GM18511 (cell line): ENCODE measurements at regions not wholly inside any gene's neighbourhood (a gene's known extent, or its start where the extent isn't known, plus 50 kb on each side); places are given as distances from the start of the nearest gene placed in this dataset.
A peak's percentile ranks its signal among the peaks of the same experiment; 100 is the strongest.
"Not testable (repeated sequence)": the region's sequence is repeated elsewhere in the genome, so short reads cannot be mapped to it uniquely, and the experiment has no call there.

Source experiments
- ATAC-seq: cut with Tn5 transposase; IDR thresholded peaks from one replicate; pipeline ENCODE4 v1.9.1; 2021; ENCODE audit warnings: mild to moderate bottlenecking, moderate library complexity; ENCODE audit not compliant: unreplicated experiment

GRCh38 chr11:129695571-129696308 lies 119.9 kb upstream of the TMEM45B start:
- peak; percentile 87 for ATAC-seq

- ATAC-seq = no peak
These were observed 119.2 kb upstream of the TMEM45B start for GRCh38 chr11:129696309-129696989.

- no peak for ATAC-seq
These were observed 117.4 kb upstream of the TMEM45B start for GRCh38 chr11:129698212-129698611.

DNA sequence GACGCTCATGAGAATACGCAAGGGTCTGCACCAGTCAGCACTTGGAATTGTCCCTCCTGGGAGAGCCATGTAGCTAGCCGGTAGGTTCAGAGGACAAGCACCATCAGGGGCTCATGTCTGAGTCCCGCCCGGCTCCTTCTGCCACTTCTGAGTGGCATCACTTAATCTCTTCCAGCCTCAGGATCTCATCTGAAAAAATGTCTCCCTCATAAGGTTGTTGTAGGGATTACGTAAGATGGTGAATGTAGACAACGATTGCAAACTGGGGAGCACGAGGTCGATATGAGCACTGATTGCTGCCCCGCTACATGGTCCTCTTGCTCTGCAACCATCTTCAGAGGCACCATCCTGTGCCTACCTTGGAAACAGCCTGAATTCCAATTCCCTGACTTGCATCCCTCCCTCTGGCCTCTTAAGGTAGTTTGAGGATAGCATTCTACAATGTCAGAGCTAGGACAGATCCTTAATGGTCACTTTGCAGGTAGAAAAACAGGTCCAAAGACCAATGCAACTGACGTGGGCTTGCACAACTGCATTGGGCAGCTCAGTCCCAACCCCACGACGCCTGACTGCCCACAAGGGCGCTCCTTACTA lies 115.8 kb upstream of the TMEM45B start:
- no peak for ATAC-seq

DNA sequence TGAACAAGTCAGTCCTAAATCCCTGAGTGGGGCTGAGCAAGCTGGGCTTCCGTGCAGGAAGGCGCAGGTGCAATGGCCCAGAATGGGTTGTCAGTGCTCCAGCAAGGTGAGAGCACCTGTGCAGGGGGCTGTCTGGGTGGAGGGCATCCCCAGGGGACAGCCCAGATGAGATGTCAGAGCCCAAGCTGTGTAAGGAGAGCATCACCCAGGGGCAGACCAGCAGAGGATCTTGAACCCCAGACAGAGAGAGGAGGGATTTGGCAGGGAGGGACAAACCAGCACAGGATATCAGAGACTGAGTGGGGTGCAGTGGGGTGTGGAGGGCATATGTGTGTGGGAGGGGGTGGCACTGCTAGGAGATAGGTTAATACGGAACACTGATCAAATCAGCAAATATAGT lies 114.9 kb upstream of the TMEM45B start:
- no peak for ATAC-seq

DNA sequence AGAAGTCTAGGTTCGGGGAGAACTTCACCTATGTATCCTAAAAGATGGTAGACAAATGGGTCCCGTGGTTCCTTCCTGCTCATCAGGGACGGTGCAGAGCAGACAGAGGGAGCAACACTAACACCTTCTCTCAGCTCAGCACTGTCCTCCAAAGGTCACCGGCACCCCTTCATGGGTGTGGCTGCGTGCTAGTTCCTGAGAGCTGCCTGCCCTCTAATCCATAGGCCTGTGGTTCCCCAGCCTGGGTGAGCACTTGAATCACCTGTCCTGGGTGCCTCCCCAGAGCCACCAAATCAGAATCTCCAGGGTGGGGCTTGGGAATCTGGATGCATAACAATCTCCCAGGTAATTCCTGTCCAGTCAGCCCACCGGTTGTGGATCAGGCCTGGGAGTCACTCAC lies 113.9 kb upstream of the TMEM45B start:
- ATAC-seq = no peak

- no peak for ATAC-seq
These were observed 112.9 kb upstream of the TMEM45B start for GRCh38 chr11:129702410-129703398.

DNA sequence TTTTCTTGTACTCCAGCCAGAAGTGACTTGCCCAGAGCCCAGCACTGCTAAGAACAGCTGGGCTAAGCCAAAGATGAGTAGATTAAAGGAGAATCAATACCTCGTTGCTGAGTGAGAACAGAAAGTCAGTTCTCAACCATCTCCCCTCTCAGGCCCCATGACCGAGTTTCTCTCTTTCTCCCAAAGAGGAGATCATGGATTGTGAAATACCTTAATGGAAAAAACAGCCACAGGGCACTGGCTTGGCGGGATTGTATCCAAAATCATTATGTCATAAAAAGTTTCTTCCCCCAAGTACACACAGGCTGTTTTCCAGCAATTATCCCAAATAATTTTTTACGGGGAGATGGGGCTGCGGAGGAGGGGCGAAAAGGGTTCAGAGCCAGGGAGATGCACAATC lies 111.8 kb upstream of the TMEM45B start:
- no peak for ATAC-seq

GRCh38 chr11:129704831-129705230 lies 110.8 kb upstream of the TMEM45B start:
- ATAC-seq = no peak

GRCh38 chr11:129705341-129705740 lies 110.3 kb upstream of the TMEM45B start:
- no peak for ATAC-seq

- ATAC-seq = no peak
These were observed 109.7 kb upstream of the TMEM45B start for GRCh38 chr11:129705933-129706332.

GRCh38 chr11:129709801-129710398 lies 105.7 kb upstream of the TMEM45B start:
- no peak for ATAC-seq

DNA sequence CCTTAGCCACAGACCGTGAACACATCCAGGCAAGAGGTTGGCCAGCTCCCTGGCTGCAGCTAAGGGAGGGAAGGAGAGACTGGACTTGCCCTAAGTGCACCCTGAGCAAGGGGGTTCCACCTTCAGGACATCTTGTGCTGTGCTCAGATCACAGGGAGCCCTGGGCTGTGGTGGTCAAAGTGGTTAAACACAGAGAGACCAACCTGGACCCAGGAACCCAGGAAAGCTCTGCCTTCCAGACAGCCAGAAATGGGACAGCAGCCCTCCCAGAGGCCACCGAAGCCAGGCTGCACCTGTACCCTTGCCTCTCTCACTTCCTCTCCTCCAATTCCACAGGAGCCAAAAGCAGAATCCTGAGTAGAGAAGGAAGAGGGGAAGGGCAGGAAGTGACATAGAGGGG lies 105.2 kb upstream of the TMEM45B start:
- no peak for ATAC-seq

DNA sequence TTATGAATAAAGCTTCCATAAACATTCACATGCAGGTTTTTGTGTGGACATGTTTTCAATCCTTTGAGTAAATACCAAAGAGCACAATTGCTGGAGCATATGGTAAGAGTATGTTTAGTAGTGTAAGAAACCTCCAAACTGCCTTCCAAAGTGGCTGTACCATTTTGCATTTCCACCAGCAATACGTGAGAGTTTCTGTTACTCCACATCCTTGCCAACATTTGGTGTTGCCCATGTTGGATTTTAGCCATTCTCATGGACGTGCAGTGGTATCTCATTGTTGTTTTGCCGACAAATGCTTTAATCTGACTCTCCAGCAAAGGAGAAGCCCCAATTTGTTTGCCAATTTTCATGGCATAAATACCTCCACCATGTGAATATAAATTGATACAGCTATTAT lies 103.9 kb upstream of the TMEM45B start:
- no peak for ATAC-seq

DNA sequence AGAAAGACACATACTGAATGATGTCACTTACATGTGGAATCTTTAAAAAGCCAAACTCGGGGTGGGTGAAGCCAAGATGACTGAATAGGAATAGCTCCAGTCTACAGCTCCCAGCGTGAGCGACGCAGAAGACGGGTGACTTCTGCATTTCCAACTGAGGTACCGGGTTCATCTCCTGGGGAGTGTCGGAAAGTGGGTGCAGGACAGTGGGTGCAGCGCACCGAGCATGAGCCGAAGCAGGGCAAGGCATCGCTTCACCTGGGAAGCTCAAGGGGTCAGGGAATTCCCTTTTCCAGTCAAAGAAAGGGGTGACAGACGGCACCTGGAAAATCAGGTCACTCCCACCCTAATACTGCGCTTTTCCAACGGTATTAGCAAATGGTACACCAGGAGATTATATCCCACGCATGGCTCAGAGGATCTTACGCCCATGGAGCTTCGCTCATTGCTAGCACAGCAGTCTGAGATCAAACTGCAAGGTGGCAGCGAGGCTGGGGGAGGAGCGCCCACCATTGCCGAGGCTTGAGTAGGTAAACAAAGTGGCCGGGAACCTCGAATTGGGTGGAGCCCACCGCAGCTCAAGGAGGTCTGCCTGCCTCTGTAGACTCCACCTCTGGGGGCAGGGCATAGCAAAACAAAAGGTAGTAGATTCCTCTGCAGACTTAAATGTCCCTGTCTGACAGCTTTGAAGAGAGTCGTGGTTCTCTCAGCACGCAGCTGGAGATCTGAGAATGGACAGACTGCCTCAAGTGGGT lies 103.0 kb upstream of the TMEM45B start:
- ATAC-seq = not testable (repeated sequence)

- no peak for ATAC-seq
These were observed 96.6 kb upstream of the TMEM45B start for GRCh38 chr11:129719037-129719436.

- ATAC-seq = no peak
These were observed 95.5 kb upstream of the TMEM45B start for GRCh38 chr11:129720156-129720555.

DNA sequence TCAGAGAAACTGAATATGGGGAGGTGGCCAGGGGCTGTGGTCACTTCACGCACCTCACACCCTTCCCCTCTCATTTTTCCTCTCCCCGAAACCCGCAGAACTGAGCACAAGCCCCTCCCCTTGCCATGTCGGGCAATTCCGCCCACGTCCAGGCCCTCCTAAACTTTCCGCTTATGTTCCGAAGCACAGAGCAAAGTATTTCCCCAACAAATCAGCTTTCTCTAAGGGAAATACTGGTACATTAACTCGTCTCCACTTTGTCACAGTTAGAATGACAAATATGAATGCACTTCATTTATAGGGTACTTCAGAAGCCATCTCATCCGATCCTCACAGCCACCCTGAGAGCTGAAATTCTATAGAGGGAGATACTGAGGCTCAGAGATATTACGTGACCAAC lies 94.7 kb upstream of the TMEM45B start:
- ATAC-seq = no peak

GRCh38 chr11:129721685-129722084 lies 94.0 kb upstream of the TMEM45B start:
- ATAC-seq = no peak

DNA sequence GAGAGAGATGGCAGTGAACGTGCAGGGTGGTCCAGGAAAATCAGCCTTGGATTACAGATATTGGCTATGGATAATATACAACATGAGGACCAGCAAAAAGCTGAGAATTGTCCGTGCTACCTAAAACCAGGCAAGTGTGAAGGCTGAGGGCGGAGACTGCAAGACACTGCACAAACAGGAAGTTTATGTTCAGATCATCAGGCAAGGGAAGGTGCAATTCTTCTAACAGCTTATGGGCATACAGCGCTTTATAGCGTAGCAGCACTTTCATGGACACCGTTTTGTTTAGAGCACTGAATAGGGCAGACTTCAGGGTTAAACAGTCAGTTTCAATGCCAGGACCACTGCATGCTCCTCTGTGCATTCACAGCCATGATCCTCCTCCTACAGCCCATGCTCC lies 93.1 kb upstream of the TMEM45B start:
- no peak for ATAC-seq
